ENCODE measurements at regions not wholly inside any gene's neighbourhood (a gene's known extent, or its start where the extent isn't known, plus 50 kb on each side); places are given as distances from the start of the nearest gene placed in this dataset.

- TF ChIP-seq POLR2A (IDR thresholded peaks at IDR 0.05; ENCODE audit: low read depth, low read length), result no peak
- TF ChIP-seq POU2F2 (IDR thresholded peaks at IDR 0.05; ENCODE audit: low read depth, low read length), result no peak
- no peak for TF ChIP-seq PAX5 (IDR thresholded peaks at IDR 0.05; ENCODE audit: insufficient read depth, low read length, severe bottlenecking)
- TF ChIP-seq SPI1 (IDR thresholded peaks at IDR 0.05; ENCODE audit: low read depth, low read length), result no peak
- TF ChIP-seq TAF1 (IDR thresholded peaks at IDR 0.05; ENCODE audit: low read depth, low read length), result no peak
- TF ChIP-seq POLR2AphosphoS5 (IDR thresholded peaks at IDR 0.05; ENCODE audit: low read depth, low read length), result no peak
- DNase-seq (ENCODE audit: insufficient read length, low spot score) (no peak), FAIRE-seq (no peak)
These were observed 107.1 kb downstream of the THBS2 start for GRCh38 chr6:169146521-169146920.

- DNase-seq (ENCODE audit: insufficient read length, low spot score), result no peak
- TF ChIP-seq POU2F2 (IDR thresholded peaks at IDR 0.05; ENCODE audit: low read depth, low read length), result no peak
- no peak for TF ChIP-seq SPI1 (IDR thresholded peaks at IDR 0.05; ENCODE audit: low read depth, low read length)
- no peak for TF ChIP-seq PAX5 (IDR thresholded peaks at IDR 0.05; ENCODE audit: insufficient read depth, low read length, severe bottlenecking)
- TF ChIP-seq POLR2AphosphoS5 (IDR thresholded peaks at IDR 0.05; ENCODE audit: low read depth, low read length), result no peak
- no peak for TF ChIP-seq TAF1 (IDR thresholded peaks at IDR 0.05; ENCODE audit: low read depth, low read length)
- TF ChIP-seq POLR2A (IDR thresholded peaks at IDR 0.05; ENCODE audit: low read depth, low read length), result no peak
- FAIRE-seq, result no peak
These were observed 107.6 kb downstream of the THBS2 start for GRCh38 chr6:169145991-169146501.

GRCh38 chr6:169145496-169145895 lies 108.2 kb downstream of the THBS2 start:
- no peak for TF ChIP-seq PAX5 (IDR thresholded peaks at IDR 0.05; ENCODE audit: insufficient read depth, low read length, severe bottlenecking)
- TF ChIP-seq POU2F2 (IDR thresholded peaks at IDR 0.05; ENCODE audit: low read depth, low read length), result no peak
- no peak for TF ChIP-seq POLR2A (IDR thresholded peaks at IDR 0.05; ENCODE audit: low read depth, low read length)
- TF ChIP-seq SPI1 (IDR thresholded peaks at IDR 0.05; ENCODE audit: low read depth, low read length), result no peak
- TF ChIP-seq POLR2AphosphoS5 (IDR thresholded peaks at IDR 0.05; ENCODE audit: low read depth, low read length), result no peak
- TF ChIP-seq TAF1 (IDR thresholded peaks at IDR 0.05; ENCODE audit: low read depth, low read length), result no peak
- FAIRE-seq, result no peak
- no peak for DNase-seq (ENCODE audit: insufficient read length, low spot score)

- no peak for FAIRE-seq
- no peak for TF ChIP-seq TAF1 (IDR thresholded peaks at IDR 0.05; ENCODE audit: low read depth, low read length)
- TF ChIP-seq POU2F2 (IDR thresholded peaks at IDR 0.05; ENCODE audit: low read depth, low read length), result no peak
- TF ChIP-seq SPI1 (IDR thresholded peaks at IDR 0.05; ENCODE audit: low read depth, low read length), result no peak
- TF ChIP-seq POLR2AphosphoS5 (IDR thresholded peaks at IDR 0.05; ENCODE audit: low read depth, low read length), result no peak
These were observed 109.3 kb downstream of the THBS2 start for GRCh38 chr6:169144356-169144755.

GRCh38 chr6:169142538-169142844 lies 111.2 kb downstream of the THBS2 start:
- DNase-seq (ENCODE audit: insufficient read length, low spot score) (no peak), FAIRE-seq (no peak)
- no peak for TF ChIP-seq PAX5 (IDR thresholded peaks at IDR 0.05; ENCODE audit: insufficient read depth, low read length, severe bottlenecking)
- TF ChIP-seq TAF1 (IDR thresholded peaks at IDR 0.05; ENCODE audit: low read depth, low read length), result no peak
- TF ChIP-seq SPI1 (IDR thresholded peaks at IDR 0.05; ENCODE audit: low read depth, low read length), result no peak
- no peak for TF ChIP-seq POLR2AphosphoS5 (IDR thresholded peaks at IDR 0.05; ENCODE audit: low read depth, low read length)
- no peak for TF ChIP-seq POU2F2 (IDR thresholded peaks at IDR 0.05; ENCODE audit: low read depth, low read length)
- TF ChIP-seq POLR2A (IDR thresholded peaks at IDR 0.05; ENCODE audit: low read depth, low read length), result no peak

More at GRCh38 chr6:169144356-169144755, 109.3 kb downstream of the THBS2 start:
- DNase-seq (ENCODE audit: insufficient read length, low spot score), result no peak

DNA sequence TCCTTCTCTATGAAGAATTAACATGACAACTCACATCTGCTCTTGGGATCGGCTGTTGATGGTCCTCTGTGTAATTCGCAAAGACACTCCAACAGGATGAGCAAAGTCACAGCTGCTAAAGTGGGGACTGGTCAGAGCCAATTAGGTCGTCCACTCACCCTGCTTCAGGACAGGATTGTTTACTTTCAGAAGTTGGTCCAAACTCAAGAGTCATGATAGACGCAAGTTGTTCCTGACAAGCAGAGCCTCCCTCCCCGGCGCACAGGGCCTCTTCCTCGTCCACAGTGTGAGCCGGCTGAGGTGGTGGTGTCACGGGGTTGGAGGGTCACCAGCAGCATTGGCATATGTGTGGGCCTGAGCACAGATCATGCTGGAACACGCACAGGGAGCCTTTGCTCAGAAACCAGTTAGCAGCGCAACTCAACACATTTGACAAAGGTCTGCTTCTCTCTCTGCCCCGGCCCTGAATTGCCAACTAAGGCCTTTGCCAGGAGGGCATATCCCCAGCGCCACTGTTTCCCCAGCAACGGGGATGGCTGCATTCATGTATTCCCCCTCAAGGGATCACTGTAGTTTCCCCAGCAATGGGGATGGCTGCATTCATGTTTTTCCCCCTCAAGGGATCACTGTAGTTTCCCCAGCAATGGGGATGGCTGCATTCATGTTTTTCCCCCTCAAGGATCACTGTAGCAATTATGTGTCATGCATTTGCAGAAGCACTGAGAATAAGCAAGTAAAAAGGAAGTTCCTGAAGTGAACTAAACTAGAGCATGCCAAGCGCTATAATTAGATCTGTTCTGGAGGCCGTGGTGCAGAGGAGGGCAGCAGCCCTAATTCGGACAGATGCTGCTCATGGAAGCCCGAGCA lies 111.7 kb downstream of the THBS2 start:
- TF ChIP-seq PAX5 (IDR thresholded peaks at IDR 0.05; ENCODE audit: insufficient read depth, low read length, severe bottlenecking), result no peak
- no peak for TF ChIP-seq POLR2AphosphoS5 (IDR thresholded peaks at IDR 0.05; ENCODE audit: low read depth, low read length)
- TF ChIP-seq TAF1 (IDR thresholded peaks at IDR 0.05; ENCODE audit: low read depth, low read length), result no peak
- FAIRE-seq, result no peak
- DNase-seq (ENCODE audit: insufficient read length, low spot score), result no peak

DNA sequence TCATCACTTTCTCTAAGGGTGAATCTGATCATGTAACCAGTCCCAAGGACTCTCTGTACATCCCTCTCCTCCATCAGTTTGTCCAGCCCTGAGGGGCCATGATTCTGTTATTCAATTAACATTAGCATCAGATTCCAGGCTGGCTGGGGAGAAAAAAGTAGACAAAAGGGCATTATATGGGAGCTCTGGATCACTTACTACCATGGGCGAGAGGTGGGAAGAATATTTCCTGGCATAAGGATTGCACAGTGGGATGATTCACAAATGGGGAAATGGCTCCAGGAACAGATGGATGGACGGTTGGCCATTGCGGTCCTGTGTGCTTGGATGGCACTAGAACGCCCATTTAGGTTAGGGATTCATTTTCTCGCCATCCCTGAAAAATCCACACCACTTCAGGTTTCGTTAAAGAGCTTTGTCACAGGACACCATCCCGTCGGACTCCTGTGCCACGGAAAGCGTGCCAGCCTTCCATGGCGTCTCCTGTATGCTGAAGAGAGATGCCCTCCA lies 112.6 kb downstream of the THBS2 start:
- no peak for FAIRE-seq
- TF ChIP-seq POU2F2 (IDR thresholded peaks at IDR 0.05; ENCODE audit: low read depth, low read length) (no peak), POLR2A (IDR thresholded peaks at IDR 0.05; ENCODE audit: low read depth, low read length) (no peak), POLR2AphosphoS5 (IDR thresholded peaks at IDR 0.05; ENCODE audit: low read depth, low read length) (no peak), TAF1 (IDR thresholded peaks at IDR 0.05; ENCODE audit: low read depth, low read length) (no peak), SPI1 (IDR thresholded peaks at IDR 0.05; ENCODE audit: low read depth, low read length) (no peak), PAX5 (IDR thresholded peaks at IDR 0.05; ENCODE audit: insufficient read depth, low read length, severe bottlenecking) (no peak)
- DNase-seq (ENCODE audit: insufficient read length, low spot score), result no peak

DNA sequence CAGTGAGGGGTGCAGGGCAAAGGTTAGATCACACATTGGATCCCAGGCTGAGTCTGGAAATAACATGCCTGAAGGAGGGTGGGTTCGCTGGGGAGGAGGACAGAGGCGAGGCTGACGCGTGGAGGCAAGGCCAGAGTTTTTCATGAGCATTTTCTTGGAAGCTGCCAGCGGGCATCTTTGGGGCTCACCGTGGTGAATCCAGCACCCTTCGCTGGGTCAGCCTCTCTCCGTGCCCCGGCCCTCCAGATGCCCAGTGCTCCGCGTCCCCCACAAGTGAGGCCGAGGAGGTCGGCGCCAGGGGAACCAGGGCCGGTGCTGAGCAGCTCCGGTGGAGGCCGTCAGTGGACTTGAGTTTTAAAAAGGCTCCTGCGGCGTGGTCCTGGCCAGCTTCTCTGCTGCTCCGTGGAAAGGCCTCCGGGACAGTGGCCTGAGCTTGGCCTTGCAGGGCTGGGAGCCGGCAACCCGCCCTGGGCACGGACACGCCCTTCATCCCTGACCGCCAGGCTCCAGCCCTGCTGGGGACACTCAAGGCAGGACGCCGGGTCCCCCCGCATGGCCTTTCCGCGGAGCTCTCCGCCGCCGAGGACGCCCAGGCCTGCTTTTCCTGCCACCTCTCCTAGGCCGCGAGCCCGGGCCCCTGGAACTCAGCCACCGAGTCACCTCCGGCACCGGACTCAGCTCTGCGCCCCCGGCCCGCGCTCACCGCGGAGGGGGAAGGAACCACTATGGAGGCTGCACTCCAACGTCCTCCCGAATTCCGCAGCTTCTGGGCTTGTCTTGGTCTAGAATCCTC lies 114.3 kb downstream of the THBS2 start:
- TF ChIP-seq POLR2AphosphoS5 (IDR thresholded peaks at IDR 0.05; ENCODE audit: low read depth, low read length), result no peak
- no peak for TF ChIP-seq PAX5 (IDR thresholded peaks at IDR 0.05; ENCODE audit: insufficient read depth, low read length, severe bottlenecking)
- TF ChIP-seq TAF1 (IDR thresholded peaks at IDR 0.05; ENCODE audit: low read depth, low read length), result no peak
- TF ChIP-seq POU2F2 (IDR thresholded peaks at IDR 0.05; ENCODE audit: low read depth, low read length), result no peak
- no peak for TF ChIP-seq SPI1 (IDR thresholded peaks at IDR 0.05; ENCODE audit: low read depth, low read length)
- TF ChIP-seq POLR2A (IDR thresholded peaks at IDR 0.05; ENCODE audit: low read depth, low read length), result no peak
- no peak for DNase-seq (ENCODE audit: insufficient read length, low spot score)
- FAIRE-seq, result no peak

GRCh38 chr6:169132352-169132940 lies 121.2 kb downstream of the THBS2 start:
- TF ChIP-seq POLR2A (IDR thresholded peaks at IDR 0.05; ENCODE audit: low read depth, low read length) (no peak), POU2F2 (IDR thresholded peaks at IDR 0.05; ENCODE audit: low read depth, low read length) (no peak), POLR2AphosphoS5 (IDR thresholded peaks at IDR 0.05; ENCODE audit: low read depth, low read length) (no peak), SPI1 (IDR thresholded peaks at IDR 0.05; ENCODE audit: low read depth, low read length) (no peak), TAF1 (IDR thresholded peaks at IDR 0.05; ENCODE audit: low read depth, low read length) (no peak), PAX5 (IDR thresholded peaks at IDR 0.05; ENCODE audit: insufficient read depth, low read length, severe bottlenecking) (no peak)
- FAIRE-seq (no peak), DNase-seq (ENCODE audit: insufficient read length, low spot score) (no peak)
